GM12875 (cell line): ENCODE measurements at regions not wholly inside any gene's neighbourhood (a gene's known extent, or its start where the extent isn't known, plus 50 kb on each side); places are given as distances from the start of the nearest gene placed in this dataset.
"Not testable (repeated sequence)": the region's sequence is repeated elsewhere in the genome, so short reads cannot be mapped to it uniquely, and the experiment has no call there.

ENCODE experiments used
- H3K4me3 ChIP-seq: one replicate; pipeline ENCODE4 v1.5.1; 2011; ENCODE audit warnings: low read depth, low read length, control low read depth
- TF ChIP-seq, protein P1 (sequence below): IDR thresholded peaks from 2 replicates; pipeline ENCODE4 v1.5.1; 2011; ENCODE audit warnings: low read depth, mild to moderate bottlenecking, control low read depth, inconsistent platforms, low read length, moderate library complexity, borderline replicate concordance; ENCODE audit not compliant: insufficient read depth

DNA sequence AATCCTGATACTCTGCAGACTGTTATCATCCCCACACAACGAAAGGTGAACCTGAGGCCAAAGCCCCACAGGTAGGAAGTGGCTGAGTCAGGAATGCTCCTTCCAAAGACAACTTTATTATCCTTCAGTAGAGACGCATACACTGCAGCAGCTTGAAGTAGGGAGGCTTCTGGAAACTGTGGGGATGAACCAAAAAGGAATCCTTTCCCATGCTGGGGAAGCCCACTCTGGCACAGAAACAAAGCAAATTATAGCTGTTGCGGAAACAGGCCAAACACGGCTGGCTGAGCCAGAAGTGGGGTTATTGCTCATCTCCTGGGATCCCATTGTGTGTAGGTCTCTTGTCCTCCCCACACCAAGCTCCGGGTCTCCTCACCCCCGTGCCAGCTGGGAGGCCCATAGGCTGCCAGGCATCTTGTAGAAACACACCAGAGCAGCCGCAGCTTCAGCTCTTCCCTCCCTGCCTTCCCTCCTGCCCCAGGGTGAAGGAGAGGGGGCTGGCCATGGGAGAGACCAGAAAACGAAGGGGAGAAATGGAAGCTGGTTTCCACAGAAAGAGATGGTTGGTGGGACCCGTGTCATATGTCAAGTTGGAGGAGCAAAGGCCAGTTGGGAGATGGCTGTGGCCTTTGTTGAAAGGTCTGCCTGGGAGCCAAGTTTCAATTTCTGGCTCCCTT lies 176.9 kb upstream of the NABP1 start:
- TF ChIP-seq, protein P1, sequence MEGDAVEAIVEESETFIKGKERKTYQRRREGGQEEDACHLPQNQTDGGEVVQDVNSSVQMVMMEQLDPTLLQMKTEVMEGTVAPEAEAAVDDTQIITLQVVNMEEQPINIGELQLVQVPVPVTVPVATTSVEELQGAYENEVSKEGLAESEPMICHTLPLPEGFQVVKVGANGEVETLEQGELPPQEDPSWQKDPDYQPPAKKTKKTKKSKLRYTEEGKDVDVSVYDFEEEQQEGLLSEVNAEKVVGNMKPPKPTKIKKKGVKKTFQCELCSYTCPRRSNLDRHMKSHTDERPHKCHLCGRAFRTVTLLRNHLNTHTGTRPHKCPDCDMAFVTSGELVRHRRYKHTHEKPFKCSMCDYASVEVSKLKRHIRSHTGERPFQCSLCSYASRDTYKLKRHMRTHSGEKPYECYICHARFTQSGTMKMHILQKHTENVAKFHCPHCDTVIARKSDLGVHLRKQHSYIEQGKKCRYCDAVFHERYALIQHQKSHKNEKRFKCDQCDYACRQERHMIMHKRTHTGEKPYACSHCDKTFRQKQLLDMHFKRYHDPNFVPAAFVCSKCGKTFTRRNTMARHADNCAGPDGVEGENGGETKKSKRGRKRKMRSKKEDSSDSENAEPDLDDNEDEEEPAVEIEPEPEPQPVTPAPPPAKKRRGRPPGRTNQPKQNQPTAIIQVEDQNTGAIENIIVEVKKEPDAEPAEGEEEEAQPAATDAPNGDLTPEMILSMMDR: no peak
- no peak overlapping the region for H3K4me3 ChIP-seq

DNA sequence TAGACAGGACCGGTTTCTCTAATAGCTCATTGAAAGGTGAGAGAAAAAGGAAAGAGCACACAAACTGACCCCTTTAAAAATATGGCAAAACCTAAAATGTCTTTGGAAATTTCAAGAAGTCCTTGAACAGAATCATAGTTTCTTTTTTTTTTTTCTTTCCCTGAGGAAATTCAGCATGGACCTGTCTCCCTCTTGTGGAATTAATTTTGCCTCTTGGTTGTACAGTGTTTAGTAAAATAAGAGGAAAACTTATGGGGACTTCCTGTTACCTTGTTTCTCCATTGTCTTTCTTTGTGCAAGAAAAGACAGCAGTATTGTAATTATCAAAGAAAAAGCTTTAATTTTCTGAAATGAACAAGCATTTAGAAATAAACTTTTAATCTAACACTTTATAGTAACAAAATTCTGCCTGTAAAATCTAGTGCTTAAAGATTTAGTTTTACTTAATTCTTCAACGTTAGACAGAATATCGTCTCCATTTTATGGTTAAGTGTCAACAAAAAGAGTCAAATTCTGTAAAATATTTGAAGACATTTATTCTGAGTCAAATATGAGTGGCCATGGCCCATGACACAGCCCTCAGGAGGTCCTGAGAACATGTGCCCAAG lies 176.3 kb upstream of the NABP1 start:
- TF ChIP-seq, protein P1: no peak
- H3K4me3 ChIP-seq: no peak overlapping the region

DNA sequence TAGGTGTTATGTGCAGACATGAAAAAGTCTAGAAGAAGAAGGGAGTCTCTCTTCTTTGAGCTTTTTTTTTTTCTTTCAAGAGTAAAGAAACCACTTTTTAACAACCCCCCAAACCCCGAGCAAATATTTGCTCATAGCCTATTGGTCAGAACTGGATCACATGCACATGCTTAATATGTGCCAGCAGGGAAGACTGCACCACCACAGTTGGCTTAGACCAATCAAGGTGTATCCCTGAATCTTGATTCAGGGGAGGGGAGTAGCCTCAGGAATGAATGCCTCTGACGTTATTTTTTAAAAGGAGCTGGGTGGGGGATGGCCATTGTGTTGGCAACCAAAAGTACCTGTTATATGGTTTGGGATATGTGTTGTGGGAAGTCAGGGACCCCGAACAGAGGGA lies 171.4 kb upstream of the NABP1 start:
- TF ChIP-seq, protein P1: no peak

DNA sequence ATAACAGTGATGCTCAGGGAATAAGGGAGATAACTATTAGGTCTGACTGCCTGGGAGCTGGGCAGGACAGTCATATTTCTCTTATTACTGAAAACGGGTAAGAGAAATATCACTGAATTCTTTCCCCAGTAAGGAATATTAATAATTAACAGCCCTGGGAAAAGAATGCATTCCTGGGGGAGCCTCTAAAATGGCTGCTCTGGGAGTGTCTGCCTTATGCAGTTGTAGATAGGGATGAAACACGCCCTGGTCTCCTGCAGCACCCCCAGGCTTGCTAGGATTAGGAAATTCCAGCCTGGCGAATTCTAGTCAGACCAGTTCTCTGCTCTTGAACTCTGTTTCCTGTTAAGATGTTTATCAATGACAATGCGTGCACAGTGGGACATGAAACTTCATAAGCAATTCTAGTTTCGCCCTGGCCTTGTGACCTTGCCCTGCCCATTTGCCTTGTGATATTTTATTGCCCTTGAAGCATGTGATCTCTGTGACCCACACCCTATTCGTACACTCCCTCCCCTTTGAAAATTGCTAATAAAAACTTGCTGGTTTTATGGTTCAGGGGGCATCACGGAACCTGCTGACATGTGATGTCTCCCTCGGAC lies 170.6 kb upstream of the NABP1 start:
- not testable (repeated sequence) for H3K4me3 ChIP-seq

More for the DNA sequence above, 171.4 kb upstream of the NABP1 start:
- H3K4me3 ChIP-seq: no peak overlapping the region

DNA sequence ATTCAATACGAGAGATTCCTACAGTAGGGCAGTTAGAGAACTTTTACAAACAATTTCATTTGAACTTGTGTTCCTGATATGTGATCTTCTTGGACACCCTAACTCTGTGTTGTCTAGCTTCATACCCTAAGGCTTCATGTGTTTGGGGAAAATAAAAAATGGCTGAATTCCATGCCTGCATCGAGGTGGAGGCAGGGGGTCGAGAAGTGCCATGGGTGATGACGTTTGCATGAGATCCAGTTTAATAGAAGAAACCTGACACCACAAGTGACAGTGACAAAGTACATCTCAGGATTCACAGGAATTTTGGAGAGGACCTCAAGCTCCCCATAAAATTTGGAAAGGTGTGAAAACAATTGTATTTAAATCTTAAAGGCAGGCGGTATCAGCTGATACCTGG lies 169.2 kb upstream of the NABP1 start:
- no peak overlapping the region for H3K4me3 ChIP-seq
- TF ChIP-seq, protein P1: no peak

DNA sequence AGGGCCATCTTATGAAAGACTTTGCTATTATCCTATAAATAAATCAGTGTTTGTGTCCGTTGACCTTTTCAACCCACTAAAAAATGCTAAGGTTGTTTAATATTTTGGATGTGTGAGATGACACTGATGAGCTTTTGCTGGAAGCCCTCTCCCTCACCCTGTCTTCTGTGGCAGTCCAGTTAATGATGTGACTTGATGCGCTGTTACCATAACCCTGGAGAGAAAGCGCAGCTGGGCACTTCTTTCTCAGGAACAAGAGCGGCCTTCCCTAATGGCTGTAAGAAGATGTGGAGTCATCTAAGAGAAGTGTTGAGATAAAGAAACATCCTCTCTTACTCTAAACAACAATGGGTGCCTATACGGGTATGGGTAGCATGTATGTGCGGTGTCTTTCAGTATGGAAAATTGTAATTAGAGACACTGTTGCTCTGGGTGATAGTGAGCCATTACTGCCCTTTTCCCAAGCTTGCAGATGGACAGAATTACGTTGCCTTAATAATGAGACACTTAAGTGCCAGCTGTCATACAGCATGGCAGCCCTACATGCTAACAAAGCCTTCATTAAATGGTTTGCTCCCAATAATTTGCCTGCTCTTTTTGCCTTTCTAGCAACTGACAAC lies 165.6 kb upstream of the NABP1 start:
- TF ChIP-seq, protein P1: no peak

DNA sequence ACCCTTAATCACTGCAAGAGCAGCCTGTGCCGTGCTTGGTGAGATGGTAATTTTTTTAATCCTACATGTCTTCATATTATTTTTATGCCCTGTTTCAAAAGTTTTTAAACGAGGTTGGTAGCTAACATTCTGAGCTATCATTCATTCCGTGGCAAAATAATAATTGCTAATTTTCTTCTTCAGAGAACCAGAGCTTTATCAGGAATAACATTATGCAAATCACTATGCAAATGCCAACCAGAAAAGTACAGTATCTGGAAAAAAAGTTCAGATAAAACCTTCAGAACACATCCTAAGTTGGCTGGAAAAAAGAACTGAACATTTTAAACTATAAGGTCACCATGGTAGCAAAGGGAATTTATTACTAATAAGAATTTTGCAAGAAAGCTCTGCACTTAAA lies 165.1 kb upstream of the NABP1 start:
- TF ChIP-seq, protein P1: no peak
- no peak overlapping the region for H3K4me3 ChIP-seq

More for the DNA sequence above, 165.6 kb upstream of the NABP1 start:
- no peak overlapping the region for H3K4me3 ChIP-seq
